ENCODE measurements at regions not wholly inside any gene's neighbourhood (a gene's known extent, or its start where the extent isn't known, plus 50 kb on each side); places are given as distances from the start of the nearest gene placed in this dataset.
"Not testable (repeated sequence)": the region's sequence is repeated elsewhere in the genome, so short reads cannot be mapped to it uniquely, and the experiment has no call there.

DNA sequence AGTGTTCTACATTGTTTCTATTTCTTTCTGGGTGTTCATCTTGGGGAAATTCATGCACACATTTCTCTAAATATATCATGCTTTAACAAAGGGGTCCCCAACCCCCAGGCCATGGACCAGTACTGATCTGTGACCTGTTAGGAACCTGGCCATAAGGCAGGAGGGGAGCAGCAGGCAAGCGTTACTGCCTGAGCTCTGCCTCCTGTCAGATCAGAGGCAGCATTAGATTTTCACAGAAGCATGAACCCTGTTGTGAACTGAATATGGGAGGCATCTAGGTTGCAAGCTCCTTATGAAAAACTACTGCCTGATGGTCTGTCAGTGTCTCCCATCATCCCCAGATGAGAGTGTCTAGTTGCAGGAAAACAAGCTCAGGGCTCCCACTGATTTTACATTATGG is 270.0 kb downstream of the AGTPBP1 start:
- Mint-ChIP-seq H3K36me3 (ENCODE audit: low read depth) (no peaks in the 10 kb centered on the region), H3K27ac (no peak overlapping the region), H3K4me3 (no peak overlapping the region), H3K27me3 (peaks cover 4% of the 10 kb centered on the region), H3K9me3 (peaks cover 7% of the 10 kb centered on the region), H3K4me1 (no peaks in the 10 kb centered on the region)
- no peak for DNase-seq
- ChIA-PET CTCF (no interaction called here), POLR2A (no interaction called here)
- intact Hi-C loops (cut with micrococcal nuclease): no loop called here
- TF ChIP-seq, protein P1, sequence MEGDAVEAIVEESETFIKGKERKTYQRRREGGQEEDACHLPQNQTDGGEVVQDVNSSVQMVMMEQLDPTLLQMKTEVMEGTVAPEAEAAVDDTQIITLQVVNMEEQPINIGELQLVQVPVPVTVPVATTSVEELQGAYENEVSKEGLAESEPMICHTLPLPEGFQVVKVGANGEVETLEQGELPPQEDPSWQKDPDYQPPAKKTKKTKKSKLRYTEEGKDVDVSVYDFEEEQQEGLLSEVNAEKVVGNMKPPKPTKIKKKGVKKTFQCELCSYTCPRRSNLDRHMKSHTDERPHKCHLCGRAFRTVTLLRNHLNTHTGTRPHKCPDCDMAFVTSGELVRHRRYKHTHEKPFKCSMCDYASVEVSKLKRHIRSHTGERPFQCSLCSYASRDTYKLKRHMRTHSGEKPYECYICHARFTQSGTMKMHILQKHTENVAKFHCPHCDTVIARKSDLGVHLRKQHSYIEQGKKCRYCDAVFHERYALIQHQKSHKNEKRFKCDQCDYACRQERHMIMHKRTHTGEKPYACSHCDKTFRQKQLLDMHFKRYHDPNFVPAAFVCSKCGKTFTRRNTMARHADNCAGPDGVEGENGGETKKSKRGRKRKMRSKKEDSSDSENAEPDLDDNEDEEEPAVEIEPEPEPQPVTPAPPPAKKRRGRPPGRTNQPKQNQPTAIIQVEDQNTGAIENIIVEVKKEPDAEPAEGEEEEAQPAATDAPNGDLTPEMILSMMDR (IDR thresholded peaks at IDR 0.05): no peak
- no peak for ATAC-seq (ENCODE audit: low read depth)

DNA sequence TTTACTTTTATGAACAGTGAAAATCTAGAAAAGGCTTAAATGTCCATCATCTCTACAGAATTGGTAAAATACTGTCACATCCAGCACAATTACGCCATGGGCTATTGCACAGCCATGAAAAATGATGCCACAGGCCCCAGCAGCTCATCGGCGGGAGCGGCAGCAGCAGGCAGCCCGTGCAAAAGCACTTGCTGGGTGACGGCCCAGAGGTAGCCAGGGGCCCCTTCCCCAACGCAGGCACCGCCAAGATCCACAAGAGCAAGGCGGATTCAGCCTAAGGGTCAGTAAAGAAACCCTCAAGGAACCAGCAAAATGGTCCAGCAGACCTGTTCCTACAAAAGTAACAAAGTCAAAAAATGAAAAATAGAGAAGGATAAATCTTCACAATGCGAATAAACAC is 272.7 kb downstream of the AGTPBP1 start:
- no peak overlapping the region for H3K4me3 Mint-ChIP-seq
- no peaks in the 10 kb centered on the region for H3K4me1 Mint-ChIP-seq
- POLR2A ChIA-PET: no interaction called here
- no peaks in the 10 kb centered on the region for H3K9me3 Mint-ChIP-seq
- H3K27ac Mint-ChIP-seq: no peak overlapping the region
- CTCF ChIA-PET: no interaction called here
- intact Hi-C loops (cut with micrococcal nuclease): no loop called here
- TF ChIP-seq, protein P1 (IDR thresholded peaks at IDR 0.05): no peak
- H3K36me3 Mint-ChIP-seq (ENCODE audit: low read depth): no peaks in the 10 kb centered on the region
- DNase-seq (no peak), ATAC-seq (ENCODE audit: low read depth) (no peak)
- peaks cover 4% of the 10 kb centered on the region for H3K27me3 Mint-ChIP-seq

DNA sequence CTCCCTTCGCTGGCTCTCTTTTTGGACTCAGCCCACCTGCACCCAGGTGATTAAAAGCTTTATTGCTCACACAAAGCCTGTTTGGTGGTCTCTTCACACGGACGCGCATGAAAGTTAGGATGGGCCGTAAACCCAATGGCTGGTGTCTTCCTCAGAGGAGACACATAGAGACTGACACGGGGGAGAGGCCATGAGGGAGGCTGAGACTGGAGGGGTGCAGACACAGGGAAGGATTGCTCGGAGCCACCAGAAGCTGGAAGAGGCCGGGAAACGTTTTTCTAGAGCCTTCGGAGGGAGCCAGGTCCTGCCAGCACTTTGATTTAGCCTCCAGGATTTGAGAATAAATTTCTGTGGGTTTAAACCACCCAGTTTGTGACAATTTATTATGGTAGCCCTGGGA is 274.9 kb downstream of the AGTPBP1 start:
- ATAC-seq (ENCODE audit: low read depth): no peak

DNA sequence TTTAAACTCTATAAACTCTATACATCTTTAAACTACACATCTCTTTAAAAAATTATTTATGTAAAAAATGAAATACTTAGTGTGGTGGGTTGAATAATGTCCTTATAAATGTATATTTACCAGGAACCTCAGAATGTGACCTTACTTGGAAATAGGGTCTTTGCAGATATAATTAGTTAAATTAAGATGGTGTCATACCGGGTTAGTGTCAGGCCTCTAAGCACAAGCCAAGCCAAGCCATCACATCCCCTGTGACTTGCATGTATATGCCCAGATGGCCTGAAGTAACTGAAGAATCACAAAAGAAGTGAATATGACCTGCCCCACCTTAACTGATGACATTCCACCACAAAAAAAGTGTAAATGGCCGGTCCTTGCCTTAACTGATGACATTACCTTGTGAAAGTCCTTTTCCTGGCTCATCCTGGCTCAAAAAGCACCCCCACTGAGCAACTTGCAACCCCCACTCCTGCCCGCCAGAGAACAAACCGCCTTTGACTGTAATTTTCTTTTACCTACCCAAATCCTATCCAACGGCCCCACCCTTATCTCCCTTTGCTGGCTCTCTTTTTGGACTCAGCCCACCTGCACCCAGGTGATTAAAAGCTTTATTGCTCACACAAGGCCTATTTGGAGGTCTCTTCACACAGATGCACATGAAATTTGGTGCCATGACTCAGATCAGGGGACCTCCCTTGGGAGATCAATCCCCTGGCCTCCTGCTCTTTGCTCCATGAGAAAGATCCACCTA is 283.5 kb downstream of the AGTPBP1 start:
- intact Hi-C loops (cut with micrococcal nuclease); DNase-seq; CTCF ChIA-PET; H3K4me1 Mint-ChIP-seq; ATAC-seq (ENCODE audit: low read depth); POLR2A ChIA-PET; H3K36me3 Mint-ChIP-seq (ENCODE audit: low read depth); H3K27ac Mint-ChIP-seq; H3K9me3 Mint-ChIP-seq; H3K27me3 Mint-ChIP-seq; H3K4me3 Mint-ChIP-seq: not testable (repeated sequence)

More for the DNA sequence above, 274.9 kb downstream of the AGTPBP1 start:
- no peak for DNase-seq
- Mint-ChIP-seq H3K4me3 (no peak overlapping the region), H3K4me1 (no peaks in the 10 kb centered on the region), H3K9me3 (no peaks in the 10 kb centered on the region), H3K36me3 (ENCODE audit: low read depth) (no peaks in the 10 kb centered on the region), H3K27me3 (peaks cover 4% of the 10 kb centered on the region), H3K27ac (no peak overlapping the region)
- ChIA-PET CTCF (no interaction called here), POLR2A (no interaction called here)
- TF ChIP-seq, protein P1 (IDR thresholded peaks at IDR 0.05): no peak
- intact Hi-C loops (cut with micrococcal nuclease): no loop called here

DNA sequence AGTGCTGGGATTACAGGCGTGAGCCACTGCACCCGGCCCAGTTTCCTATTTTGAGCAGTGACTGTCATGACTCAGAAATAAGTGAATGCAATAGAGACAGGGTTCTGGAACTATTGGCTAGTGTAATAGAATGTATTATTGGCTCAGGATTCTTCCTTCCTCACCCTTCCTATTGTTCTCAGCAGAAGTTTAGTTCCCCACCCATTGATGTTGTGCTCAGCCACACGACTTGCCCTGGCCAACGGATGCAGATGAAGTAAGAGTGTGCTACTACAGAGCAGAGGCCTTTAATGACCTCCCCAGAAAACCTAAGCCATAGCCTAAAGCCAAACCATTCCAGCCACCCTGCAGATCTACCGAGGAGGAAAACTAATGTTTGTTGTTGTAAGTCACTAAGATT is 287.9 kb downstream of the AGTPBP1 start:
- no peak for ATAC-seq (ENCODE audit: low read depth)
- no peaks in the 10 kb centered on the region for H3K9me3 Mint-ChIP-seq
- intact Hi-C loops (cut with micrococcal nuclease): no loop called here
- no peak overlapping the region for H3K27ac Mint-ChIP-seq
- DNase-seq: no peak
- no peak overlapping the region for H3K4me3 Mint-ChIP-seq
- no peaks in the 10 kb centered on the region for H3K36me3 Mint-ChIP-seq (ENCODE audit: low read depth)
- CTCF ChIA-PET: no interaction called here
- H3K4me1 Mint-ChIP-seq: no peaks in the 10 kb centered on the region
- TF ChIP-seq, protein P1 (IDR thresholded peaks at IDR 0.05): no peak
- H3K27me3 Mint-ChIP-seq: peaks cover 3% of the 10 kb centered on the region
- POLR2A ChIA-PET: no interaction called here

DNA sequence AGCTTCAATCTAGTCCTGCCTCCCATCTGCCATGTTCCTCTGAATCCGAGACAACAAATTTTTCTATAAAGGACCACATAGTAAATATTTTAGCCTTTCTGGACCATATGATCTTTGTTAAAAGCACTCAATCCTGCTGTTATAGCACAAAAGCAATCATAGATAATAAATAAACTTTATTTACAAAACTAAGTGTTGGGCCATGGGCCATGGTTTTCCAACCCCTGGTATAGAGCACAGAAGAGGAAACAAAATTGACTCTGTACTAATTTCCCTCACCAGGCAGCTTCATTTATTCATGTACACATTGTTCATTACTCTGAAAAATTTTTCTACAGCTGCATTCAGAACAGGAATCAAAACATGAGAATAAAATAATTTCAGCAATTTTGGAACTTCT is 288.9 kb downstream of the AGTPBP1 start:
- ChIA-PET CTCF (no interaction called here), POLR2A (no interaction called here)
- DNase-seq (no peak), ATAC-seq (ENCODE audit: low read depth) (no peak)
- H3K27me3 Mint-ChIP-seq: peaks cover 3% of the 10 kb centered on the region
- no peak overlapping the region for H3K4me3 Mint-ChIP-seq
- H3K4me1 Mint-ChIP-seq: no peaks in the 10 kb centered on the region
- H3K36me3 Mint-ChIP-seq (ENCODE audit: low read depth): no peaks in the 10 kb centered on the region
- TF ChIP-seq, protein P1 (IDR thresholded peaks at IDR 0.05): no peak
- H3K9me3 Mint-ChIP-seq: no peaks in the 10 kb centered on the region
- intact Hi-C loops (cut with micrococcal nuclease): no loop called here
- H3K27ac Mint-ChIP-seq: no peak overlapping the region
